HG03565 (cell line): ENCODE measurements at regions not wholly inside any gene's neighbourhood (a gene's known extent, or its start where the extent isn't known, plus 50 kb on each side); places are given as distances from the start of the nearest gene placed in this dataset.
"Not testable (repeated sequence)": the region's sequence is repeated elsewhere in the genome, so short reads cannot be mapped to it uniquely, and the experiment has no call there.

Experiments
- ATAC-seq: cut with Tn5 transposase; IDR thresholded peaks from one replicate; pipeline ENCODE4 v1.9.1; 2021; ENCODE audit warnings: mild to moderate bottlenecking, moderate library complexity; ENCODE audit not compliant: unreplicated experiment

GRCh38 chr1:219732814-219733491 lies 120.0 kb upstream of the ZC3H11B start:
- no peak for ATAC-seq

DNA sequence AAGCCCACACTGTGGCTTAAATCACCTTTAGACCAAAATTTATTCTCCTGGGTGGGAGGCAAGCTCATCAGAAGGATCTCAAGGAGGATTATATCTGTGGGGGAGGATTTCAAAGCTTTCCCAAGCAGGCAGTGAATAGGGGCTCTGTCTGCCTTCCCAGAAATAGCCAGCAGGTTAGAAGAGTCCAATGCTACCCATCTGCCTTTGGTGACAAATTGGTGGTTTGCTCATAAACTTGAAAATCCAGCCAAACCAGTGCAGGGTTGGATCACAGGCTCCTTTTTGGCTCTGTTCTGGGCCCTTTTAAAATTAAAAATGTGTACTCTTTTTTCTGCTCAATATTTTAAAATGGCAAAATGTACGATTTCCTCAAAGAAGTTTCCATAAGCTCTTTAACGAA lies 118.9 kb upstream of the ZC3H11B start:
- no peak for ATAC-seq

- no peak for ATAC-seq
Measured at GRCh38 chr1:219726480-219727272, 113.8 kb upstream of the ZC3H11B start.

DNA sequence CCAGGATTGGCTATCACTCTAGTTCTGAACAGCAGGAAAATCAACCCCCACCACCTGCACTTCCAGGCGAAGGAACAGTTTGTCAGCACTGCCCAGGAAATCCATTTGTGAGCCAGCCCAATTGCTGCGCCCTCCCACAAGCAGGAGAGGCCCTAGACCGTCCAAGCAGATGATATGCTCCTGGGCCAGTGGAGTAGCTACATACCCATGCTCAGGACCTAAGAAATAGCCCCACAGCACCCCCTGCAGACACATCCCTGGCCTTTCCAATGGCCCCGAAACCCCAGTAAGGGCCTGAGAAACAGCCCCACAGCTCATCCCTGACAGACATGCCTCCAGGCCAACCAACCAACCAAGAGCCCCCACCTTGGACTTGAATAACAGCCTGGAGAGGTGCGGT lies 111.5 kb upstream of the ZC3H11B start:
- no peak for ATAC-seq

GRCh38 chr1:219717536-219717935 lies 104.6 kb upstream of the ZC3H11B start:
- ATAC-seq: no peak

- ATAC-seq: no peak
Measured at GRCh38 chr1:219716611-219717114, 103.8 kb upstream of the ZC3H11B start.

- ATAC-seq: no peak
Measured at GRCh38 chr1:219713981-219714381, 101.1 kb upstream of the ZC3H11B start.

DNA sequence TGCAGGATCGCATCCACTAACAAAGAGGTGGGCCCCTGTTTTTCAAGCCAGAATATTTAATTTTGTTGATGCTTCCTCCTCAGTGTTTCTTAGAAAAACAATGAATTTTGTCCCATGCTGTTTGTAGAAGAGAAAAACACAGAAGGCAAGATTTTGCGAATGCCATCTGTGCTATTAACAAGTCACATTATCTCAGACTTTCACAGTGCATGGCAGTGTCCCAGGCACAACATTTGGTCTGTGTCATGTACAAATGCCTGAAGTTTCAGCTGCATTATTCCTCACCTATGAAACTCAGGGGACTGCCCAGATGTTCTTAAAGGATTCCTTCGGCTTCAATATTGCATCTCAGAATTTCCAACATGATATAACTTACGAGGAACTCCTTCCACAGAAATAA lies 99.6 kb upstream of the ZC3H11B start:
- ATAC-seq: no peak

DNA sequence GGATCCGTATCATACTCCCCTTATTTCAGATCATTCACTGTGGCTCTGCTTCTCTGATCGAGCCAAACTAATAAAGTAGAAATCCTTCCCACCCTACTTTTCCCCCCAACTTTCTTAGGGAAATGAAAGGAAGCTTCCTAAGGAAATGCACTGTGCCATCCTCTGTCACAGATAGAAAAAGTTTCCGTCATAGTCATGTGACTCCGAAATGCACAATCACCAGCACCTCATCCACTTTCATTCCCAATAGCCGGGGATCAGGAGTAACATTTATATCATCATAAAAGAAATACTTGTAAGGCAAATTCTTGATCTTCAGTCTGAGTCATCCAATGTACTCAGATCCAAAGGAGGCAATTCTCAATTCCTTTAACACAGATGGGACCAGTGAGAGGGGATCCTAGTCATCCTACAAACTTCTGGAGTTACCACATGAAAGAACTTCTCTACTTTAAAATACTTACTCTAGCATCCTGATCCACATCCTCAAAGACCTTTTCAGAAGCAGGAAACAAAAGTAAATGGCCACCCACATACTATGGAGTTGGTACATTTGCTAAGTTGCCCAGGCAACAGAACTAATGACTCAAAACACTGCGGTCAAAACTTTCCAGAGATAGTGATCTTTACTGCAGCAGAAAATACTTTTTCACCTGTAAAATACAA lies 97.8 kb upstream of the ZC3H11B start:
- peak; percentile 70 for ATAC-seq

GRCh38 chr1:219708919-219709543 lies 96.1 kb upstream of the ZC3H11B start:
- no peak for ATAC-seq

- not testable (repeated sequence) for ATAC-seq
Measured at GRCh38 chr1:219707885-219708284, 95.0 kb upstream of the ZC3H11B start.

- ATAC-seq: not testable (repeated sequence)
Measured at GRCh38 chr1:219704331-219704730, 91.4 kb upstream of the ZC3H11B start.

GRCh38 chr1:219703368-219703639 lies 90.4 kb upstream of the ZC3H11B start:
- no peak for ATAC-seq

- no peak for ATAC-seq
Measured at GRCh38 chr1:219701476-219701875, 88.6 kb upstream of the ZC3H11B start.

DNA sequence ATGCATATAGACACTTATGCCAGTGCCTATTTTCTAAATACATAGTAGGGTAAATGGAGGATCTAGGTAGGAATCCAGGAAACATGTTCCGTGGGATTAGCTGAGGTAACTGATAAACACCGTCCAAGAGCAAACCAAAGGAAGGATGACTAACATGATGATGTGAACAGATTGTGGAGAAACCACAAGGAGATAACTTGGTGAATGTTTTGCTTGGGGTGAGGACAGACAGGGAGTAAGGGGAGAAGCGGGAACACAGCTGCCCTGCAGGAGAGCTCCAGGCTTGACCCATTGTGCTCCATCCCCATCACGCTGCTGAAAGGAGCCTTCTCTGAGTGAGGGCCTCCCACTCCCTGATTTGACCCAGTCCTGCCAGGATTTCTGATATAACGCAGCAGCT lies 87.0 kb upstream of the ZC3H11B start:
- no peak for ATAC-seq

DNA sequence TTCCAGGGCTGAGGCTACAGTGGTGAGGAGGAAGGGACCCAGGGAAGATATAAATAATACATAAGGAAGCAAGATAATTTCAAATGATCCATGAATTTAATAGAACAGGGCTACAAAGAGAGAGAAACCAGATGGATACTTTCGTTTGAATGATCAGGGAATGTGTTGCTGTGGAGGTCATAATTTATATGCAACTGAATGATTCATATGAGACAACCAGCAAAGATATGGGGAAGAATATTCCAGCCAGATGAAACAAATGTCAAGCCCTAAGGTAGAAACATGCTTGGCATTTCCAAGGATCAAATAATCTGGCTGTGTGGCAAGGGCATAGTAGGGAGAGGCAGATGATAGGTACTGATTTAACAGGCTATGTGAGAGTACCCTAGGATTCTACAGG lies 84.8 kb upstream of the ZC3H11B start:
- no peak for ATAC-seq

- no peak for ATAC-seq
Measured at GRCh38 chr1:219692981-219693380, 80.1 kb upstream of the ZC3H11B start.

DNA sequence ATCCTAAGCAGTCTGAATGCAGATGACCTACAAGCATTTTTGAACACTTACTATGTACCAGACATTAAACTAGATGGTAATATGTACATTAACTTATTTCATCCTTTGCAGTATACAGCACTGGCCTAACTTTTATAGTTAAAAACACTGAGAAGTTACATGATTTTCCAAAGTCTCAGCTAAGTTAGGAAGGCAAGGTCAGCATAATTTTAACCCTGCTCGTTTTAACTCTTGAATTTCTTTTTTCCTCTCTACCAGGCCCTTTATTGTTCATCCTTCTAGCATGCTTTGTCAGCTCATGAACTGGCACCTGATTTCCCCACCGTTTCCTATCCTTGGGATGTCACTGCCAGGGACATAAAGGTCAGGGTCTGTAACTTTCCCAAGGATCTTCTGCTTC lies 76.9 kb upstream of the ZC3H11B start:
- no peak for ATAC-seq

DNA sequence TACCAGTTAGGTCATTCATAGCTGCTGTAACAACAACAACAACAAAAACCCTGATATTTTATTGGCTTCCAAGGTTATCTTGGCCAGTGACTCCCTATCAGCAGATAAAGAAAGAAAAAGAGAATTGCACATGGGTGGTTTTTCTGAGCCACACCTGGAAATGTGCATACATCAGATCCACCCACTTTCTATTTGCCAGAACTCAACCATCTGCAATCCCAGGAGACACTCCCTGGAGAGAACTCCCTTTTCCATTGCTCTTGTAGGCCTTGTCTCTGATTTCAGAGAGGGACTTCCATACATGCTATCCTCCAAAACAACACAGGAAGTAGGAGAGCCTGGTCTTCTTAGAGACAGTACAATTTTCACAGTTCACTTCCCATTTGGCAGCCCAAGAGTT lies 74.9 kb upstream of the ZC3H11B start:
- ATAC-seq: no peak

GRCh38 chr1:219686171-219686570 lies 73.3 kb upstream of the ZC3H11B start:
- ATAC-seq: no peak

- ATAC-seq: no peak
Measured at GRCh38 chr1:219682788-219683187, 69.9 kb upstream of the ZC3H11B start.

- ATAC-seq: no peak
Measured at GRCh38 chr1:219681876-219682275, 69.0 kb upstream of the ZC3H11B start.
